GM12864 (cell line): ENCODE measurements at regions not wholly inside any gene's neighbourhood (a gene's known extent, or its start where the extent isn't known, plus 50 kb on each side); places are given as distances from the start of the nearest gene placed in this dataset.
"Not testable (repeated sequence)": the region's sequence is repeated elsewhere in the genome, so short reads cannot be mapped to it uniquely, and the experiment has no call there.

Experiments
- DNase-seq: peaks from one replicate; pipeline ENCODE4 v3.0.0-alpha.2; 2011; ENCODE audit warnings: low read depth
- H3K4me3 ChIP-seq: 2 replicates; pipeline ENCODE4 v1.5.1; 2011; ENCODE audit warnings: mild to moderate bottlenecking, low read depth, low read length, control low read depth
- CTCF ChIP-seq: IDR thresholded peaks from 2 replicates; pipeline ENCODE4 v1.5.1; 2011; ENCODE audit warnings: low read depth, mild to moderate bottlenecking, moderate library complexity, low read length, control low read depth, inconsistent platforms; ENCODE audit errors: missing control alignments

GRCh38 chr6:58003417-58004167, 686.2 kb downstream of the PRIM2 start:
- not testable (repeated sequence) for DNase-seq, H3K4me3 ChIP-seq
- peak; percentile 25 for TF ChIP-seq CTCF

GRCh38 chr6:58007334-58008000, 690.0 kb downstream of the PRIM2 start:
- not testable (repeated sequence) for H3K4me3 ChIP-seq, DNase-seq

DNA sequence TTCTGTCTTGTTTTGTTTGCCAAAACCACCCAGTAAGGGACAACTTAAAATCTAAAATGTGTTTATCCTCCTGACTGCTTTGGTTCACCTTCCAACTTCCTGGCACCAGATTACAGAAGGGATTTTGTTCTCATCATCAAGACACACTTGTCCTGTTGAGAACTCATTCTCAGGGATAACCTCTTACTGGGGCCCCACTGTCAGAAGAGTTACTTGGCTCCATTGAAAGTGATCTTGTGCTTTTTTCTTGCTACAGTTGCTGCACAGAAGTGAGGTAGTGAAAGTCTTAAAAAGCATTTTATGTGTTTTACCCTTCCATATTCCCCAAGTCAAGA, 690.5 kb downstream of the PRIM2 start:
- not testable (repeated sequence) for DNase-seq, H3K4me3 ChIP-seq

GRCh38 chr6:58011954-58012600, 694.6 kb downstream of the PRIM2 start:
- not testable (repeated sequence) for H3K4me3 ChIP-seq, DNase-seq

- DNase-seq: not testable (repeated sequence)
These were observed 699.2 kb downstream of the PRIM2 start for GRCh38 chr6:58016614-58017013.

DNA sequence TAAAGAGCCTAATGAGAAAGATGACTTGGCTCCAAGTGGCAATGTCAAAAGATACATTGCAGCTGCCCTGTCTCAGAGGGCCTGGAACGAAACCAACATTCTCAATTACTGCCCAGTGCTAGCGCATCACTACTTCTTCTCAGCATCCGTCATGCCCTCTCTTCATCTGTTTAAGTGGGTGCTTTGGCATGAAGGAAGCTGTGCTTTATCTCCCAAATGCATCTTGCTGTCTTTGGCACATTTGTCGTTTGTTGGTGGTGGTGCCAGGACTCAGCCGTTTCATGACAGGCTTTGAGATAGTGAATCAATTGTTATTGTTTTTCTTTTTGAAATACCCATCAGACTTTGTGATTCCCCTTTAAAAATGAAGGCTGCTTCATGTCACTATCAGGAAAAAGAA, 710.8 kb downstream of the PRIM2 start:
- not testable (repeated sequence) for DNase-seq, H3K4me3 ChIP-seq

More at GRCh38 chr6:58016614-58017013, 699.2 kb downstream of the PRIM2 start:
- H3K4me3 ChIP-seq: not testable (repeated sequence)

DNA sequence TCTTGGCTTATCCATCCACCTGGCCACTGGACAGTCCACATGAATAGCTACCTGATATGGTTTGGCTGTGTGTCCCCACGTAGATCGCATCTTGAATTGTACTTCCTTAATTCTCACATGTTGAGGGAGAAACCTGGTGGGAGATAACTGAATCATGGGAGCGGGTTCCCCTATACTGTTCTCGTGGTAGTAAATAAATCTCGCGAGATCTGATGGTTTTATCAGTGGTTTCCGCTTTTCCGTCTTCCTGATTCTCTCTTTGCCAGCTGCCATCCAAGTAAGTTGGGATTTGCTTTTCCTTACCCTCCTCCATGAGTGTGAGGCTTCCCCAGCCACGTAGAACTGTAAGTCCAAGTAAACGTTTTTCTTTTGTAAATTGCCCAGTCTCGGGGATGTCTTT, 720.8 kb downstream of the PRIM2 start:
- H3K4me3 ChIP-seq, DNase-seq: not testable (repeated sequence)

DNA sequence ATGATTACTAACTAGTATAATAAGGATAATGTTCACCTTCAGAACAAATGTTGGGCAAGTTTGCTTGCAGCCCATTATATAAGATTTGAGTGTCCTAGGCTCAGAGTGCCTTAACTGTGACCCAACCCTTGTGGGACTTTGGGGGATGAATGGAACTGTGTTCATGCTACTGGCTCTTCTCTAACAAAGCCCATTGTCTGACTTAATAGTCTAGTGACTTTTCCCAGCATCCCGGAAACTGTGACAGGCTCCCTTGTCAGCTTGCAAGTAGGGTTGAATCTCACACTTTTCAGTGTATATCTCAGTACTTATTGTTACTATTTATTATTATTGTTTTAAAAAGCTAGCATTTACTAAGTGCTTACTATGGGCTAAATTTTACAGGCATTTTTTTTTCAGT, 729.2 kb downstream of the PRIM2 start:
- DNase-seq, H3K4me3 ChIP-seq: not testable (repeated sequence)

DNA sequence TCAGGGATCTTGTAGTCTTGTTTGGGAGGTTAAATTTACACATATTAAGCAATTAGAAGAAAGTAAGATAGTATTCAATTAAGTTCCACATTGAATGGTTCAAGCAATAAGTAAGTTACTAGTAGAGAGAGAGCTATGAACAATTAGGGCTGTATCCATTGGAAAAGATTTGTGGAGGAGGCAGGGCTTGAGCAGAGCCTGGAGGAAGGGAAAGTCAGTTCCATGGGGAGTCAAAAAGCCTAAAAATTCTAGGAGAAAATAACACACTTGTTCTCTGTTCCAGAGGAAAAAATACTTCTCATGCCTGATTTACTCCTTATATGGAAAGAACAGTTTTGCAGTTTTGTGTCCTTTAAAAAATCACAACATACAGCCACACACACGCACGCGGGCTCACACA, 730.0 kb downstream of the PRIM2 start:
- DNase-seq, H3K4me3 ChIP-seq: not testable (repeated sequence)

GRCh38 chr6:58047865-58048264, 730.4 kb downstream of the PRIM2 start:
- not testable (repeated sequence) for DNase-seq, H3K4me3 ChIP-seq

DNA sequence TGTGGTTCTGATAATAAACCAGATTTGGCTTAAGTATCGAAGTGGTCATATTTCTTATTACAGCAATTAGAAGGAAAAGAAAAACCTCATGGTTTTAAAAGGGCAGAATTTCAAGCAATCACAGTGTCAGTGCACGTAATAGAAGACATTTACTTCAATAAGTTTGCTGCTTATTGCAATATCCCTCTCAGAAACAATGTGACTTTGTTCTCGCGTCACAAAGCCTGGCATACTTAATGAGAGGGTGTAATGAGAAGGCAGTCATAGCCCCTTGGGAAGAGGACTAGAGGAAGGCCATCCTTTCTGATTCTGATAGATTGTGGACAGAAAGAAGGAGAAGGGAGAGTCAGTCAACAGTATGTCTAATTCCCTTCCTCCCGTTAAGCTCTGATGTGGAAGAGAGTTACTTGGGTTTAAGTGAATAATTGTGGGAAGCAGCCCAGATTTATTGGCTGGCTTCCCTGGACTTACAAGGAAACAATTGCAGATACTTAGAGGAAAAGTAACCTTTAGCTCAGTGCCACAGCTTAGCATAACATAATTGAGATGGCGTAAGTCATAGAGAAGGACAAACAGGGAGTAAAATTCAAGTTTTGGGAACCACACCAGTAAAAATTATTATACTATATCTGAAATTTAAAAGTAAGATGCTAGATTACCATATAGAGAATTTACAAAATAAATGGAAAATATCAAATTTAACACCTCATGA, 738.2 kb downstream of the PRIM2 start:
- not testable (repeated sequence) for H3K4me3 ChIP-seq, DNase-seq

- H3K4me3 ChIP-seq, DNase-seq: not testable (repeated sequence)
These were observed 742.3 kb downstream of the PRIM2 start for GRCh38 chr6:58059701-58060100.

- not testable (repeated sequence) for H3K4me3 ChIP-seq, DNase-seq
These were observed 746.1 kb downstream of the PRIM2 start for GRCh38 chr6:58063542-58063941.

GRCh38 chr6:58067867-58068548, 750.6 kb downstream of the PRIM2 start:
- H3K4me3 ChIP-seq, DNase-seq: not testable (repeated sequence)
